Prostate gland (tissue), 2 donors: ENCODE measurements at regions not wholly inside any gene's neighbourhood (a gene's known extent, or its start where the extent isn't known, plus 50 kb on each side); places are given as distances from the start of the nearest gene placed in this dataset.

ENCODE experiments used
- DNase-seq: peaks from one replicate; pipeline ENCODE4 v3.0.0-alpha.2; 2019; ENCODE audit warnings: low spot score
- H3K27ac ChIP-seq, 2 donors: fragments of 200-600 bp; sonication (generic); 2 replicates each; pipeline ENCODE4 v1.5.1; 2017 to 2019
- H3K27me3 ChIP-seq: fragments of 200-600 bp; sonication (generic); replicated peaks from 2 replicates; pipeline ENCODE4 v1.5.1; 2019; ENCODE audit not compliant: insufficient read depth
- H3K36me3 ChIP-seq, 2 donors: fragments of 200-600 bp; sonication (generic); 1 replicate in 1 of 2; 2 replicates in 1 of 2; pipeline versions ENCODE4 v1.5.1 to v1.8.1; 2017 to 2019
- H3K4me1 ChIP-seq: fragments of 200-600 bp; sonication (generic); replicated peaks from 2 replicates; pipeline ENCODE4 v1.5.1; 2019
- H3K4me3 ChIP-seq, 2 donors: fragments of 200-600 bp; sonication (generic); 2 replicates each; pipeline ENCODE4 v1.5.1; 2017 to 2019
- H3K9me3 ChIP-seq: fragments of 200-600 bp; sonication (generic); 2 replicates; pipeline ENCODE4 v1.5.1; 2017
- POLR2A ChIP-seq: fragments of 450-650 bp; IDR thresholded peaks from one replicate; pipeline ENCODE4 v1.6.1; 2016; ENCODE audit warnings: antibody characterized with exemption, mild to moderate bottlenecking
- POLR2AphosphoS5 ChIP-seq: sonication (generic); formaldehyde crosslinking; IDR thresholded peaks from one replicate; pipeline ENCODE4 v1.6.1; 2017; ENCODE audit warnings: antibody characterized with exemption
- WGBS: methylation state at CpG from one replicate; pipeline ENCODE4 v1.1.5; 2018; 5-methylcytosine and 5-hydroxymethylcytosine counted together
- intact Hi-C: fragments of 100-400 bp; cut with DNase I; formaldehyde crosslinking; loops from one replicate; pipeline ENCODE4 v1.14.2; 2022
- TF ChIP-seq, protein P1 (sequence below), 4 experiments: fragments of 200-600 bp in 2 of 4; fragments of 450-650 bp in 2 of 4; sonication (generic) in 2 of 4; IDR thresholded peaks; 1 replicate in 3 of 4; 2 replicates in 1 of 4; pipeline ENCODE4 v1.5.1; 2016 to 2019; ENCODE audit warnings: antibody characterized with exemption in 4 of 4, mild to moderate bottlenecking in 2 of 4, moderate library complexity in 2 of 4

DNA sequence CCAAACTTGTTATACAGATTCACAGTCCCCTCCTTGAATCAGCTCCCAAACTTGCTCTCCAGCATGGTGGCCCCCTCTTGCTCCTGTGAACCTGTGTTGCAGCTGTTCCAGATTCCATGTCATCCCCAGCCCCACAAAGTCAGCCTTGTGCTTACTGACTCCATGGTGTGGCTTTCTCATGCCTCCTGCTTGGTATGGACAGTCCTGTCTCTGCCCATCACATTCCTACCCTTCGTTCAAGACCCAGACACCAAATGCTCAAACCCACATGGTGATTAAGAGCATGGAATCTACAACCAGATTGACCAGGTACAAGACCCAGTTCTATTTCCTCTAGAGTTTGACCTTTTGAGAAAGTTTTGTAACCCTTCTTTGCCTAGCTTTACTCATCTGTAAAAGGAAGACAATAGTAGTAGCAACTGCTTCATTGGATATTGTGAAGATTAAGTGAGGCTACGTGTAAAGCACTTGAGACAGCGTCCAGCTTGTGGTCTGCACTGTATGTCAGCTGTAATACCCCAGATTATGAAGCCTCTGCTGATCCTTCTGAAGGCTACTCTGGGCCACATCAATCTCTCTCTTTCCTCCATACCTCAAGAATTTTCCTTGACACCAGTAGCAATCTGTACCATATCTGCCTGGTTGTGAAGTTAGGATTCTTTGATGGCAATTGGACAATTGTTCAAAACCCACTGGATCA is 146.4 kb upstream of the HAAO start:
- WGBS = 91% methylated on average over 3 of the region's 3 CpGs
- Histone ChIP-seq H3K4me3 (no peak overlapping the region), H3K27ac (peak overlapping the region in 1 of 2 donors; percentile 0), H3K4me1 (no peaks in the 10 kb centered on the region), H3K36me3 (no peaks in the 10 kb centered on the region), H3K9me3 (no peaks in the 10 kb centered on the region), H3K27me3 (no peaks in the 10 kb centered on the region)
- TF ChIP-seq POLR2AphosphoS5 (no peak), POLR2A (no peak)
- TF ChIP-seq, protein P1, sequence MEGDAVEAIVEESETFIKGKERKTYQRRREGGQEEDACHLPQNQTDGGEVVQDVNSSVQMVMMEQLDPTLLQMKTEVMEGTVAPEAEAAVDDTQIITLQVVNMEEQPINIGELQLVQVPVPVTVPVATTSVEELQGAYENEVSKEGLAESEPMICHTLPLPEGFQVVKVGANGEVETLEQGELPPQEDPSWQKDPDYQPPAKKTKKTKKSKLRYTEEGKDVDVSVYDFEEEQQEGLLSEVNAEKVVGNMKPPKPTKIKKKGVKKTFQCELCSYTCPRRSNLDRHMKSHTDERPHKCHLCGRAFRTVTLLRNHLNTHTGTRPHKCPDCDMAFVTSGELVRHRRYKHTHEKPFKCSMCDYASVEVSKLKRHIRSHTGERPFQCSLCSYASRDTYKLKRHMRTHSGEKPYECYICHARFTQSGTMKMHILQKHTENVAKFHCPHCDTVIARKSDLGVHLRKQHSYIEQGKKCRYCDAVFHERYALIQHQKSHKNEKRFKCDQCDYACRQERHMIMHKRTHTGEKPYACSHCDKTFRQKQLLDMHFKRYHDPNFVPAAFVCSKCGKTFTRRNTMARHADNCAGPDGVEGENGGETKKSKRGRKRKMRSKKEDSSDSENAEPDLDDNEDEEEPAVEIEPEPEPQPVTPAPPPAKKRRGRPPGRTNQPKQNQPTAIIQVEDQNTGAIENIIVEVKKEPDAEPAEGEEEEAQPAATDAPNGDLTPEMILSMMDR (IDR thresholded peaks at IDR 0.05) = no peak
- no peak for DNase-seq
- intact Hi-C loops = no loop called here

DNA sequence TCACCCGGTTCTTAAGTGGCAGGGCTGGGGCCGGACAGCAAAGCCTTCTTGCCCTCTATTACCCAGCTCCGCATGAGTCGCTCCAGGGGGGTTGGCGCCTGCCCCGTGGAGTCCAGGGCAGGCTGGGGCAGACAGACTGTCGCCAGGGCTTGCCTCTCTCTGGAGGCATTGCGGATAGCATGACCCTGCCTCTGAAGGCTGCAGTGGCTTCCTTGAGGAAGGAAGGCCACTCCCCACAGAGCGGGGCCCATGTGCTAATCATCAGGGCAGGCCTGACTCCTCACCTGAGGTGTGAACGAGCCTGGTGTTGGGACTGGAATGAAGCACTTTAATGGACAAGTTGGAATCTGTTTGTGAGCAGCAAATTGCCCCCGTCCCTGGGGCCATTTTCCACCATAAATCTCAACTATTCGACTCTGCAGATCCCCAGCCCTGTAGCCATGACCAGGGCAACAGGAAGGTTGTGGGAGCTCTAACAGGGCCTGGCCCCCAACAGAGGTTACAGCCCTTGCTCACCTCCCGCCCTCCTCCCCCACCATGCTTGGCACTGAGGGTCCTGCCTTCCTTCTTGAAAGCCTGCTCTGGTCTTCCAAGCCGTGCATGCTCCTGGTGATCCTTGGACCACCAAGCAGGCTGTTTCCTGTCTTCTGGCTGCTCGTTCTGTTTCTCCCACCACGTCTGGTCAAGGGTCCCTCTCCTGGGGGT is 144.9 kb upstream of the HAAO start:
- no peaks in the 10 kb centered on the region for H3K4me1 ChIP-seq
- no peak for DNase-seq

DNA sequence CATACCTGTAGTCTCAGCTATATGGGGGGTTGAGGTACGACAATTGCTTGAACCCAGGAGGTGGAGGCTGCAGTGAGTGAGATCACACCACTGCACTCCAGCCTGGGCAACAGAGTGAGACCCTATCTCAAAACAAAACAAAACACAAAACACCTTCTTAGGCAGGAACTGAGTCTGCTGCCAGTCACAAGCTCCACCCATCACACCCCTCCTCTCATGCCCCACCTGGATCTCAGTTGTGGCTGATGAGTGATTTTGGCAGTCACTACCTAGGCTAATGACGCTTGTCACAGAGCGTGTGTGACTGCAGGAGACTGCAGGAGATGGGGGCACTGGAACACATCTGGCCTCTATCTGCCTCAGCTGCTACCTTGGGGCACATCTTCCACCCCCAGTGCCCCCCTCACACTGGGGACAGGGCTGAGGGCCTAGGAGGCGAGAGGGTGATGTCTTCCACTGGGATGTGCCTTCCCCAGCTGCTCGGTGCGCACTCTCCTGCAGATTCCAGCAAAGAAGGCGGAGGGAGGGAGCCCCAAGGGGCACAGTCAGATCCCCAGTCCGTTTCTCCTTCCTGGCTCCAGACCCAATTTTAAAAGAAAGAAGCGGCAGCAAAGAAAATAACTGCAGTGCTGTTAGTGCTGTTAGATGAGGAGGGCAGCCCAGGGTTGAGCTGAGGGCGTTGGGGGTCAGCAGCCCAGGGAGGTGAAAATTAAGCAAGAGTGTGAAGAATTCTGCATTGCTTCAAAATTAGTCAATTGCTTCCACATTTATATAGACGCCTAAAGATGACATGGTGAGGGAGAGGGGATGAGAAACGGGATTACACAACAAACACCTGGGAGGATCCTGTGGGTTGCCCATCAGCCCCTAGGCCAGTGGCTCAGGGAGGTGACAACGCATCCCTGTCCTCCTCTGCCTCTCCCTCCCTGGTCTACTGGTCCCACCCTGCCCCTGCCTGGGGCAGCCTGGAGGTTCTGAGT is 143.6 kb upstream of the HAAO start:
- TF ChIP-seq POLR2AphosphoS5 (no peak), POLR2A (no peak)
- TF ChIP-seq, protein P1 (IDR thresholded peaks at IDR 0.05) = no peak
- Histone ChIP-seq H3K36me3 (no peaks in the 10 kb centered on the region), H3K9me3 (no peaks in the 10 kb centered on the region), H3K4me1 (no peaks in the 10 kb centered on the region), H3K27me3 (no peaks in the 10 kb centered on the region), H3K4me3 (no peak overlapping the region), H3K27ac (no peak overlapping the region)
- no peak for DNase-seq
- 66% methylated on average over 13 of the region's 13 CpGs for WGBS
- intact Hi-C loops = no loop called here

More for the DNA sequence above, 144.9 kb upstream of the HAAO start:
- Histone ChIP-seq H3K27me3 (no peaks in the 10 kb centered on the region), H3K4me3 (no peak overlapping the region), H3K36me3 (no peaks in the 10 kb centered on the region), H3K27ac (no peak overlapping the region), H3K9me3 (no peaks in the 10 kb centered on the region)
- intact Hi-C loops = no loop called here
- WGBS = 71% methylated on average over 16 of the region's 16 CpGs
- TF ChIP-seq, protein P1 (IDR thresholded peaks at IDR 0.05) = no peak

DNA sequence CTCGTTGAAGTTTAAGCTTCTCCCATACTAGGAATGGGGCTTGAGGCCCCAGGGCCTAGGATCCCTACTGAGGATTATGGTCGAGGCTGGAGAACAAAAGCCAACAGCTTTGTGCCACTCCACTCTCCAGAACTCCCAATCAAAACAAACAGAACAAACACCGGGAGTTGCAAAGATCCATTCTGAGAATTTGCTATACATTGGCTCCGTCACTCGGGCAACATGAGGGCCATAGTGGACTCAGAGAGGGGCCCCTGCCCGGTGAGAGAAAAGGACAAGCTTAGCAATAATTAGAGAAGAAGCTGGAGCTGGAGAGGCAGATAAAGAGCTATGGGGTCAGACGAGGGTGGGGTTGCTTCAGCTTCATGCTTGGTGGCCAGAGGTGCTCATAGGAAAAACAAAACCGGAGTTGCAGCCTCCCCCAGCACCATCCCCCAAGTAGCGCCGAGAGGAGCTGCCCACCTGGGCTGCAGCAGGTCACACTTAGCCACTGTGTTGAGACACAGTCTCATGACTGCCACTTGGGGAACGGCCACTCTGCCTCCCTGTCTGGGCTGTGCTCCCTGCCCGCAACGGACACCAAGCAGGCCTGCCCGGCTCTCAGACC is 142.3 kb upstream of the HAAO start:
- no peaks in the 10 kb centered on the region for H3K9me3 ChIP-seq
- H3K27ac ChIP-seq = no peak overlapping the region
- 85% methylated on average over 14 of the region's 14 CpGs for WGBS
- H3K4me1 ChIP-seq = no peaks in the 10 kb centered on the region
- TF ChIP-seq POLR2AphosphoS5 = no peak
- TF ChIP-seq, protein P1 (IDR thresholded peaks at IDR 0.05) = no peak
- TF ChIP-seq POLR2A = no peak
- intact Hi-C loops = no loop called here
- no peak overlapping the region for H3K4me3 ChIP-seq
- DNase-seq = no peak
- no peaks in the 10 kb centered on the region for H3K36me3 ChIP-seq
- no peaks in the 10 kb centered on the region for H3K27me3 ChIP-seq
